Smooth muscle cell (in vitro differentiated cells): ENCODE measurements at regions not wholly inside any gene's neighbourhood (a gene's known extent, or its start where the extent isn't known, plus 50 kb on each side); places are given as distances from the start of the nearest gene placed in this dataset.

Experiments used
- DNase-seq: peaks from one replicate; lab custom pipeline; 2025; ENCODE audit not compliant: unreplicated experiment; lab: John Stamatoyannopoulos, UW
- H2AFZ ChIP-seq: fragments of 200-600 bp; sonication (generic); 2 replicates; pipeline ENCODE4 v1.6.0; 2016; ENCODE audit warnings: antibody characterized with exemption, low read depth, mild to moderate bottlenecking
- H3F3A ChIP-seq: fragments of 200-600 bp; sonication (generic); 2 replicates; pipeline ENCODE4 v1.6.0; 2017; ENCODE audit warnings: antibody characterized with exemption, low read depth
- H3K27ac ChIP-seq: fragments of 200-600 bp; sonication (generic); 2 replicates; pipeline ENCODE4 v1.5.1; 2016; ENCODE audit warnings: low read depth, mild to moderate bottlenecking
- H3K27me3 ChIP-seq: fragments of 200-600 bp; sonication (generic); 2 replicates; pipeline ENCODE4 v1.6.1; 2016; ENCODE audit warnings: low read depth, mild to moderate bottlenecking
- H3K36me3 ChIP-seq: fragments of 200-600 bp; sonication (generic); 2 replicates; pipeline ENCODE4 v1.5.1; 2016; ENCODE audit warnings: low read depth
- H3K4me1 ChIP-seq: fragments of 200-600 bp; sonication (generic); 2 replicates; pipeline ENCODE4 v1.5.1; 2016; ENCODE audit warnings: low read depth
- H3K4me2 ChIP-seq: fragments of 200-600 bp; sonication (generic); 2 replicates; pipeline ENCODE4 v1.6.0; 2016; ENCODE audit warnings: mild to moderate bottlenecking
- H3K4me3 ChIP-seq: fragments of 200-600 bp; sonication (generic); 2 replicates; pipeline ENCODE4 v1.5.1; 2016; ENCODE audit warnings: mild to moderate bottlenecking
- H3K79me2 ChIP-seq: fragments of 200-600 bp; sonication (generic); 2 replicates; pipeline ENCODE4 v1.6.0; 2016; ENCODE audit warnings: low read depth, mild to moderate bottlenecking
- H3K9ac ChIP-seq: fragments of 200-600 bp; sonication (generic); 2 replicates; pipeline ENCODE4 v1.6.0; 2016; ENCODE audit warnings: low read depth
- H3K9me3 ChIP-seq: fragments of 200-600 bp; sonication (generic); replicated peaks from 2 replicates; pipeline ENCODE4 v1.5.1; 2016; ENCODE audit warnings: low read depth
- H4K20me1 ChIP-seq: fragments of 200-600 bp; sonication (generic); 2 replicates; pipeline ENCODE4 v1.6.0; 2016; ENCODE audit warnings: low read depth
- WGBS: methylation state at CpG from one replicate; pipeline ENCODE4 v1.1.7; 2016; ENCODE audit warnings: low lambda C conversion rate; 5-methylcytosine and 5-hydroxymethylcytosine counted together
- TF ChIP-seq, protein P1 (sequence below): fragments of 200-600 bp; sonication (generic); IDR thresholded peaks from 2 replicates; pipeline ENCODE4 v1.5.1; 2017; ENCODE audit warnings: borderline replicate concordance, mild to moderate bottlenecking, antibody characterized with exemption; ENCODE audit not compliant: insufficient read depth, poor library complexity, severe bottlenecking

DNA sequence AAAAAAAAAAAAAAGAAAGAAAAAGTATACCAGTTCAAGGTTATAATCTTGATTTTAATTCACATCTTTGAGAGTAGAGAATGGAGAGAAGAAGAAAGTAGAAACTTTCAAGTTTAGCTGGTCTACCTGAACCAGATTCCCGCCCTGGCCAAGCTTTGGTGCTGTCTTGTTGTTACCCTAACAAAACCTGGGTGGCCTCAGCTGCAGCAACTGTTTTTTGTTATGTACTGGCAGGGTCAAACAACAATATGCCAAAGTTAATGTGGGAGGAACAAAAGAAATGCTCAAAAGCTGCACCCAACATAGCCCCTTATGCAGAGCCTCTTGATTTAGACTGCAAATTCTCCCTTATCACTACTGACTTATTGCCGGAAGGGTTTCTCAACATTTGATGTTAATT lies 165.3 kb upstream of the TFPI start:
- no peak for DNase-seq
- no peaks in the 10 kb centered on the region for H3K79me2 ChIP-seq
- no peak overlapping the region for H3K4me2 ChIP-seq
- H3K36me3 ChIP-seq: no peaks in the 10 kb centered on the region
- H3K27ac ChIP-seq: no peak overlapping the region
- no peaks in the 10 kb centered on the region for H3K9me3 ChIP-seq
- H3K27me3 ChIP-seq: no peaks in the 10 kb centered on the region
- TF ChIP-seq, protein P1, sequence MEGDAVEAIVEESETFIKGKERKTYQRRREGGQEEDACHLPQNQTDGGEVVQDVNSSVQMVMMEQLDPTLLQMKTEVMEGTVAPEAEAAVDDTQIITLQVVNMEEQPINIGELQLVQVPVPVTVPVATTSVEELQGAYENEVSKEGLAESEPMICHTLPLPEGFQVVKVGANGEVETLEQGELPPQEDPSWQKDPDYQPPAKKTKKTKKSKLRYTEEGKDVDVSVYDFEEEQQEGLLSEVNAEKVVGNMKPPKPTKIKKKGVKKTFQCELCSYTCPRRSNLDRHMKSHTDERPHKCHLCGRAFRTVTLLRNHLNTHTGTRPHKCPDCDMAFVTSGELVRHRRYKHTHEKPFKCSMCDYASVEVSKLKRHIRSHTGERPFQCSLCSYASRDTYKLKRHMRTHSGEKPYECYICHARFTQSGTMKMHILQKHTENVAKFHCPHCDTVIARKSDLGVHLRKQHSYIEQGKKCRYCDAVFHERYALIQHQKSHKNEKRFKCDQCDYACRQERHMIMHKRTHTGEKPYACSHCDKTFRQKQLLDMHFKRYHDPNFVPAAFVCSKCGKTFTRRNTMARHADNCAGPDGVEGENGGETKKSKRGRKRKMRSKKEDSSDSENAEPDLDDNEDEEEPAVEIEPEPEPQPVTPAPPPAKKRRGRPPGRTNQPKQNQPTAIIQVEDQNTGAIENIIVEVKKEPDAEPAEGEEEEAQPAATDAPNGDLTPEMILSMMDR: no peak
- H3F3A ChIP-seq: no peaks in the 10 kb centered on the region
- no peak overlapping the region for H2AFZ ChIP-seq
- 76% methylated on average over 2 of the region's 2 CpGs for WGBS
- H4K20me1 ChIP-seq: no peaks in the 10 kb centered on the region
- no peak overlapping the region for H3K4me3 ChIP-seq
- H3K4me1 ChIP-seq: peaks cover 6% of the 10 kb centered on the region
- H3K9ac ChIP-seq: no peak overlapping the region

DNA sequence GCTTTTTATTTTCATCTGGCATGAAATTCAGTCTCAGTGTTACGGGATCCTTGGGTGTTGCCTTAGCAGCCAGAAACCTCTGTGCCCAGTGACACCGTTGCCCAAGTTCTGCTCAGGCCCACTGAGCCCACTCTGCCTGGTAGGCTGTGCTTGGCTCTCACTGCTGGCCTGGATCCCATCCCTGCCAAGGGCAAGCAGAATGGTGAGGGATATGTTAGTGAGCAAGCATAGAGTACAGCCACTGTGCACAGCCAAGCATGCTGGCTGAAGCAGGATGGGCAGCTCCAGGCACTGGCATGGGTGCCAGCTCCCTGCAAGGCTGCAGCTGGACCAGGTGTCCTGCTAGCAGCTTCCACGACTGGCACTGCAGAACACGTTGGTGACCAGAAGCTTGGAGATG lies 194.7 kb upstream of the TFPI start:
- Histone ChIP-seq H3K36me3 (no peaks in the 10 kb centered on the region), H3K4me3 (no peak overlapping the region), H3K9ac (no peak overlapping the region), H2AFZ (no peak overlapping the region), H3F3A (no peaks in the 10 kb centered on the region), H3K9me3 (no peaks in the 10 kb centered on the region), H3K27ac (no peak overlapping the region), H3K79me2 (no peaks in the 10 kb centered on the region), H3K4me2 (no peak overlapping the region), H3K27me3 (no peaks in the 10 kb centered on the region), H4K20me1 (no peaks in the 10 kb centered on the region), H3K4me1 (no peaks in the 10 kb centered on the region)
- DNase-seq: no peak
- TF ChIP-seq, protein P1: no peak
- WGBS: 91% methylated on average over 4 of the region's 4 CpGs

DNA sequence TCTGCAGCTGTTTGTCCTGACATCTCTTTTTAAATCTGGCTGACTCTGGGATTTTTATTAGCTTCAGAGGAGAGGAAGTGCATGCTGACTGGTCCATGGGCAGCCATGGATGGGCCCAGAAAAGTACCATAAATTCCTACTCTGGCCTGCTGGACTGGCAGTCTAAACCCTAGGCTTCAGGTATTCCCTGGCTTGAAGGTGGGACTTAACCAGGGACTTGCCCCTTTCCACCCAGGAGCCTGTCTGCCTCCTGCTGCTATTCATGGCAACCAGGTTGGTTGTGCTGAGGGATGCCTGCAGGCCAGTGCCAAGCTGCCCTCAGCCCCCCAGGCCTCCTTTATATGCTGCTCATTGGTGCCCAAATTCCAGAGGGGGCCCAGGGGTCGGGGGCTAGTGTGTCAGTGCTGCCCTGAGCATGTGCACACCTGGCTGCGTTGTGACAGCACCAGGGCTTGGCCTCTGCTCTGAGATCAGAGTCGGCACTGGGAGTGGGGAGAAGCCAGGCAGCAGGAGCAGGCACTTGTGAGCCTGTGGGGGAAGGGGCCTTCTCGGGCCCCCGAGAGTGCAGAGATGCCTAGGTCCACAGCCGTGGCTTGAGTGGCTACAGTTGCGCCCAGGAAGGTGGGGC lies 195.7 kb upstream of the TFPI start:
- no peak for DNase-seq
- Histone ChIP-seq H3K9me3 (no peaks in the 10 kb centered on the region), H3K4me1 (no peaks in the 10 kb centered on the region), H3K27me3 (no peaks in the 10 kb centered on the region), H3K9ac (no peak overlapping the region), H3K79me2 (no peaks in the 10 kb centered on the region), H4K20me1 (no peaks in the 10 kb centered on the region), H3K4me3 (no peak overlapping the region), H3F3A (no peaks in the 10 kb centered on the region), H2AFZ (no peak overlapping the region), H3K4me2 (no peak overlapping the region), H3K27ac (no peak overlapping the region), H3K36me3 (no peaks in the 10 kb centered on the region)
- WGBS: 87% methylated on average over 7 of the region's 7 CpGs
- TF ChIP-seq, protein P1: no peak

DNA sequence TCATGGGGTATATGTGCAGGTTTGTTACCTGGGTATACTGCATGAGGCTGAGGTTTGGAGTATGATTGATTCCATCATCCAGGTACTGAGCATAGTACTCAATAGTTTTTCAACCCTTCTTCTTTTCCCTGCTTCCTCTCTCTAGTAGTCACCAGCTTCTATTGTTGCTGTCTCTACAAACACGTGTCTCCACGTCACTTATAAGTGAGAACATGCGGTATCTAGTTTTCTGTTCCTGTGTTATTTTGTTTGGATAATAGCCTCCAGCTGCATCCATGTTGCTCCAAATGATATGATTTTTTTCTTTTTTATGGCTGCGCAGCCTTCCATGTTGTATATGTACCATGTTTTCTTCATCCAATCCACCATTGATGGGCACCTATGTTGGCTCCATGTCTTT lies 214.8 kb upstream of the TFPI start:
- H3K4me1 ChIP-seq: no peaks in the 10 kb centered on the region
- H3K27me3 ChIP-seq: no peaks in the 10 kb centered on the region
- no peaks in the 10 kb centered on the region for H3K9me3 ChIP-seq
- H3K9ac ChIP-seq: no peak overlapping the region
- WGBS: 96% methylated on average over 4 of the region's 4 CpGs
- TF ChIP-seq, protein P1: no peak
- no peak overlapping the region for H3K4me3 ChIP-seq
- no peak overlapping the region for H3K27ac ChIP-seq
- H3K4me2 ChIP-seq: no peak overlapping the region
- no peaks in the 10 kb centered on the region for H3K79me2 ChIP-seq
- no peak overlapping the region for H2AFZ ChIP-seq
- no peaks in the 10 kb centered on the region for H3F3A ChIP-seq
- H4K20me1 ChIP-seq: no peaks in the 10 kb centered on the region
- H3K36me3 ChIP-seq: no peaks in the 10 kb centered on the region
- DNase-seq: no peak
